Prostate gland (tissue), 2 donors: ENCODE measurements at regions not wholly inside any gene's neighbourhood (a gene's known extent, or its start where the extent isn't known, plus 50 kb on each side); places are given as distances from the start of the nearest gene placed in this dataset.

Experiments
- CTCF ChIP-seq, 4 experiments: fragments of 200-600 bp in 2 of 4; fragments of 450-650 bp in 2 of 4; sonication (generic) in 2 of 4; IDR thresholded peaks; 1 replicate in 3 of 4; 2 replicates in 1 of 4; pipeline ENCODE4 v1.5.1; 2016 to 2019; ENCODE audit warnings: antibody characterized with exemption in 4 of 4, mild to moderate bottlenecking in 2 of 4, moderate library complexity in 2 of 4
- POLR2A ChIP-seq: fragments of 450-650 bp; IDR thresholded peaks from one replicate; pipeline ENCODE4 v1.6.1; 2016; ENCODE audit warnings: antibody characterized with exemption, mild to moderate bottlenecking
- POLR2AphosphoS5 ChIP-seq: sonication (generic); formaldehyde crosslinking; IDR thresholded peaks from one replicate; pipeline ENCODE4 v1.6.1; 2017; ENCODE audit warnings: antibody characterized with exemption

GRCh38 chr2:100744589-100744988, 75.3 kb upstream of the NPAS2 start:
- TF ChIP-seq CTCF (IDR thresholded peaks at IDR 0.05) (no peak), POLR2A (no peak), POLR2AphosphoS5 (no peak)
